Kidney glomerular epithelial cell (primary cell): ENCODE measurements at regions not wholly inside any gene's neighbourhood (a gene's known extent, or its start where the extent isn't known, plus 50 kb on each side); places are given as distances from the start of the nearest gene placed in this dataset.

ENCODE experiments used
- DNase-seq: peaks from one replicate; lab custom pipeline; 2025; lab: John Stamatoyannopoulos, UW

DNA sequence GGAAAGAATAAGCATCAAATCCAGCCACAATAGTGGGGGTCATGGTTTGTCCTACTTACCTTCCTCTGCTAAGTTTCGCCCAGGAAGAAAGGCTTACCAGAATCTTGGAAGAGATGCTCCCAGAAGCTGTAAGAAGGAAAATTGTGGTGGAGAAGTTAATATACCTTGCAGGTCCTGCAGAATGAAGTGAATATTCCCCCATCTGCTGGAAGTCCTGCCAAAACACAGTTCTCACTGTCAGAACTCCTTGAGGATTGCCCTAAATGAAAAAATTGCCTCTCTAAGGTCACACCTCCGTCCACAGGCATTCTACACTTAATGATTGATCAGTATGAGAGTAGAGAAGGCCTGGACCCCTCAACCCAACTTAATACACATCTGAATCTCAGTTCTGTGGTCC, 78.4 kb upstream of the RGS21 start:
- no peak for DNase-seq

DNA sequence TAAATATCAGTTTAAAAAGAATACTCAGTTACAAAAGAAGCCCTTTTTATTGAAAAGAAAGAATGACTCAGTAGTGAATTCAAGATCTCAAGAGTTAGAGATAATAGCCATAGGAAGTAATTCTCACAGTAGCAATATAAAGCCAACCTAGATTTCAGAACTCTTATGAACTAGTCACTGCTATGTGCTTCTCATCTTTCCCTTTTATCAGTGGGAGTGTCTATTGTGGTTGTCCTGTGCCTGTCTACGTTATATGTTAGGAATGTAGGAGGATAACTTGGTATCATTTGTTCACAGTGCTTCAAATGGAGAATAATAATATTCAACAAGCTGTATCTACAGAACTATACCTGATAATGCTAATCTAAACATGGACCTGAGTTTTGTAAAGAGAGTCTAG, 73.1 kb upstream of the RGS21 start:
- DNase-seq: no peak

DNA sequence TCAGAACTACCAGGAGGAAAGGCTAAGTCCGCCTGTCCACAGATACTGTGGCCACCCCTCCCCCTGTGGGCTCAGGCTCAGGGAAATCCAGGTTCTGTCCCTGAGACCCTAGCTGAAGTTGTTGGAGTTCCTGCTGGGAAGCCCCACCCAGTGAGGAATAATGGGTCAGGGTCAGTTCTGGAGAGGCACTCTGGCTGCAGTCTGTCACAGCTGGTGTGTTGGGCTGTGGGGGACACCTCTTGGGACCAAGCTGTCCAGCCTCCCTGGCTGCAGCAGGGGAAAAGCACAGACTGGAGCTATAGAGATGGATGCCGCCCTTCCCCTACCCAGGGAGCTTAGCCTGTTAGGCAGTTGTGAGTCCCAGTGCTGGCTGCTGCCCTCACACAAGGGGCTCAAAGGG, 65.1 kb upstream of the RGS21 start:
- DNase-seq: no peak

DNA sequence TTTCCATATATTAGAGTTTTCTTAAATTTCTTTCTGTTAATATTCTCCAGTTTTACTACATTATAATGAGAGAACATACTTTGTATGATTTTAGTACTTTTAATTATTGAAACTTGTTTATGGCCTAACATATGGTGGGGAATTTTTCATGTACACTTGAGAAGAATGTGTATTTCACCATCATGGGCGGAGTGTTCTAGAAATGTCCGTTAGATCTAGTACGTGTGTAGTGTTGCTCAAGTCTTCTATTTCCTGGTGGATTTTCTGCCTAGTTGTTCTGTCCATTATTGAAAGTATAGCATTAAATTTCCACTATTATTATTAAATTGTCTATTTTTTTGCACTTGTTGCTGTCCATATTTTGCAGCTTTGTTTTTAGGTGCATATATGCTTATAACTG, 64.0 kb upstream of the RGS21 start:
- no peak for DNase-seq

DNA sequence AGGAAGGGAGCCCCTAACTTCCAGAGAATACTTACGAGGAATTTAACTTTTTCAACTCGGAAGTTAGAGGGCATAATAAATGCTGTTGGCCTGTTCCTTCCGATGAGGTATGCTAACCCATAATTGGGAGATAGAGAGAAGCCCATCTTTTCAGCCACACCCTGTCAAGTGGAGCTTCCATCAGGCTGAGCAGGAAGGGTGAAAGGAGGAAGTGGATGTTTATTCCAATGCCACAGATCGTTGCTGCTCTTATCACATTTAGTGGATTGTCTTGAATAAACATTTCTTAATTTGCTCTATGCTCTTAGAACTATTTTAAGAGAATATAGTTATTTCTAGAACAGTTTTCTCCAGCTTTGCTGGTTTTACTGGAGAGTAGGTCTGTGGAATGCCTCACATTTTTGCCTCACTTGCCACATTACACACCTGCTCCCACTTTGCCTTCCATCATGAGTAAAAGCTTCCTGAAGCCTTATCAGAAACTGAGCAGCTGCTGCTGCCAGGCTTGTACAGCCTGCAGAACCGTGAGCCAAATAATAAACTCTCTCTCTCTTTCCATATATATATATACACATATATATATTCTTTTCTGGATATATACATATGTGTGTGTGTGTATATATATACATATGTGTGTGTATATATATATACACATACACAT, 60.0 kb upstream of the RGS21 start:
- DNase-seq: no peak

DNA sequence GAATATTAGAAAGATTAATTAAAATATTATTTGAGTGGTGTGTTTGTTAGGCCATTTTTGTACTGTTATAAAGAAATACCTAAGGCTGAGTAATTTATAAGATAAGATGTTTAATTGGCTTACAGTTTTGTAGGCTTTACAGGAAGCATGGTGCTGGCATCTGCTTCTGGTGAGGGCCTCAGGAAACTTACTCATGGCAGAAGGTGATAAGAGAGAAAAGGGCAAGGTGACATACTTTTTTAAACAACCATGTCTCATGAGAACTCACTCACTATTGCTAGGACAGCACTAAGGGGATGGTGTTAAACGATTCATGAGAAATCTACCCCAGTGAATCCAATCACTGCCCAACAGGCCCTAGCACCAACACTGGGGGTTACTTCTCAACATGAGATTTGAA, 56.7 kb upstream of the RGS21 start:
- DNase-seq: no peak

DNA sequence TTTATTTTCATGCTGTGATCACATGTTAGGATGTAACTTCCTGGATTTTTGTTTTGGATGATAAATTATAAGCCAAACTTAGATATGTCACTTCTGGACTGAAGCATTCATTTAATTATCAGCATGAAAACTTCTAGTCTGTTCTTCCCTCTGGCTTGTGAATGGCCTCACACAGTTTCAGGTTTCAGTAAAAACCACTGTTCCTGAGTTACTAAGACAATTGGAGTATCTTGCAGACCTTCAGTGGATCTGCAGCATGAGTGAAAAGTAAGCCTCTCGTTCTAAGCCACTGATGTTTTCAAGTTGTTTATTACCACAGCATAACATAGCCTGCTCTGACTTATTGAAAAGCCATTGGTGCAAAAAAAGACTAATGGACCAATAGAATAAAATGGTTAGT, 55.3 kb upstream of the RGS21 start:
- DNase-seq: no peak

DNA sequence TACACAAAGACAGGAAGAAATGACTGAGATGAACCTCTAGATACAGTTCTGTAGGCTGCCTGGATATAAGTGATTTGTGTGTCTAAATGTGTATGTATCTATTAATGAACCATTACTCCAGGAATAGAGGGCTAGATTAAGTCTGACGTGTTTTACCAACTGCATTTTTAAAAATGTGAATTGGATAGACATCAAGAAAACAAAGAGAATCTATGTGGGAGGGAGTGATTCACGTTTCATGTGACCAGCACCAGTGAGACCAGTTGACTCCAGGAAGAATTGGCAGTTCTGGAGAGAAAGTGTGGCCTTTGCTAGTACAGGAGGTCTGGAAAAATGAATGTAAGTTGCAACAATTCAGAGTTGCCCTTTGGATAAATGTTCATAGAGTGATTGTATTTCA, 53.4 kb upstream of the RGS21 start:
- peak; percentile 40 for DNase-seq

DNA sequence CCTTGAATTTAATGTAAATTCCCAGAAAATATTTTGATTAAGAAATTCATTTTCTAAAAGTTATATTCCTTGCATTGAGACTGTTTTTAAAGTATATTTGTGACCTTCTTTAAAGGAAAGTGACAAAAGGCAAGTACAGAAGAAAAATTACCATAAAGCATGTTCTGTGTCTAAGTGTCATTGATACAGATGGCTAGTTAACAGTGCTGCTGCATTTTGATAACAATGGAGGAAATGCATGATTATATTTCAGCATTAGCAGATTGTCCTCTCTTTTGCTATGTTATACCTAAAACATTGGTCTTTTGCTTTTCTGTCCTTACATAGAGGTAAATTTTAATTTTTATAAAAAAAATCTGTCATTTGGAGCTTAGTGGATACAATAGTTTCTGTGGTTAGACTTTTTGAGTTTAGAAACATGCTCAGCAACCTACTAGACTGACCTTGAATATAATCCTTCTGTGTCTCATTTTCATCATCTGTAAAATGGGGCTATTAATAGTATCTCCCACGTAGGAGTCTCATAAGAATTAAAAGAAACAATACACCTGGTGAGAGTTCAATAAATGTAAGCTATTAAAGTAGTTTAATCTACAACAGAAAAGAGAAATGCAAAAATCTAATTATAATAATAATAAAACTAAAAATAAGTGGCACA, 51.1 kb upstream of the RGS21 start:
- no peak for DNase-seq

DNA sequence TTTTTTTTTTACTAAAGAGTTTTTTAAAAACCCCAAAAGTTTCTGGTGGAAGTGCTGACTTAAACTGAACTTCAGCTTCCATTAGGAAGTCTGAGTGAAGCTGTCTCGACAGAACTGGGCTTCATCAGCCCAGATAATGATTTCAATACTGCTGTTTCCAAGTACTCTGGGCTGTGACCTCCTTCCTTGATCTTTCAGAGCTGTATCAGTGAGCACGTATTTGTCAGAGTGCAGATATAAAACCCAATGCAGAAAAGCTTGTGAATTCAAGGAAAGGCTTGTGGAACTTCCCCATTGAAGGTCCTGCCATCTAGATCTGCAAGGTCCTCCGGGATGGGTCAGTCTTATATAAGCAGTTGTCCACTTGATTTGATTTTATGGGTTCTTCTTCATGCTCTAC, 50.1 kb upstream of the RGS21 start:
- no peak for DNase-seq
